HepG2 (cell line): ENCODE measurements at regions not wholly inside any gene's neighbourhood (a gene's known extent, or its start where the extent isn't known, plus 50 kb on each side); places are given as distances from the start of the nearest gene placed in this dataset.

Experiments
- AHR ChIP-seq: IDR thresholded peaks from 2 replicates; pipeline ENCODE4 v1.6.1; 2018; ENCODE audit warnings: missing genetic modification reagents, missing compliant biosample characterization
- ASH2L ChIP-seq: fragments of 300-600, 200-600 bp; sonication (generic); IDR thresholded peaks from 2 replicates; pipeline ENCODE4 v1.7.0; 2017; ENCODE audit warnings: low read depth, mild to moderate bottlenecking, moderate library complexity, mixed read lengths, low read length; ENCODE audit not compliant: insufficient read length
- BRCA1 ChIP-seq: sonication (generic); formaldehyde crosslinking; IDR thresholded peaks from 2 replicates; pipeline ENCODE4 v1.4.0; 2020; ENCODE audit warnings: missing genetic modification reagents
- CBX2 ChIP-seq, 2 experiments: fragments of 200-600 bp in 1 of 2; sonication (generic); formaldehyde crosslinking in 1 of 2; IDR thresholded peaks; 2 replicates each; pipeline versions ENCODE4 v1.7.0 to v1.8.1; 2018 to 2022; ENCODE audit warnings: low read depth in 2 of 2, low read length in 1 of 2, mild to moderate bottlenecking in 1 of 2, missing genetic modification reagents in 1 of 2
- CC2D1A ChIP-seq: sonication (generic); formaldehyde crosslinking; IDR thresholded peaks from 2 replicates; pipeline ENCODE4 v1.8.1; 2023; ENCODE audit warnings: mild to moderate bottlenecking, missing genetic modification reagents
- CTCF ChIP-seq: sonication (generic); formaldehyde crosslinking; IDR thresholded peaks from 2 replicates; pipeline ENCODE4 v1.5.0; 2020; ENCODE audit warnings: mild to moderate bottlenecking, missing genetic modification reagents, moderate library complexity
- KDM6A ChIP-seq: IDR thresholded peaks from 2 replicates; pipeline ENCODE4 v1.6.1; 2016; ENCODE audit warnings: low read depth
- NR3C1 ChIP-seq: sonication (generic); formaldehyde crosslinking; IDR thresholded peaks from 2 replicates; pipeline ENCODE4 v1.4.0; 2020; ENCODE audit warnings: missing genetic modification reagents
- PCBP1 ChIP-seq: fragments of 200-400 bp; formaldehyde crosslinking; IDR thresholded peaks from 2 replicates; pipeline ENCODE4 v1.6.1; 2017; ENCODE audit warnings: mild to moderate bottlenecking, low read depth, low read length, borderline replicate concordance
- PHF5A ChIP-seq: IDR thresholded peaks from one replicate; pipeline ENCODE4 v1.6.1; 2018; ENCODE audit warnings: low read depth, missing genetic modification reagents; ENCODE audit not compliant: unreplicated experiment
- POLR2AphosphoS2 ChIP-seq: IDR thresholded peaks from 2 replicates; pipeline ENCODE4 v1.6.1; 2011; ENCODE audit warnings: low read depth, low read length, improper control_type of control experiment
- PPARG ChIP-seq: conservative IDR thresholded peaks from 2 replicates; pipeline ENCODE4 v1.6.1; 2016; ENCODE audit warnings: missing biosample characterization, missing genetic modification reagents
- RAD51 ChIP-seq: fragments of 450-650 bp; IDR thresholded peaks from 2 replicates; pipeline ENCODE4 v1.6.1; 2016; ENCODE audit warnings: borderline replicate concordance
- RFXAP ChIP-seq: sonication (generic); formaldehyde crosslinking; IDR thresholded peaks from 2 replicates; pipeline ENCODE4 v1.4.0; 2020; ENCODE audit warnings: missing genetic modification reagents, borderline replicate concordance
- SMAD9 ChIP-seq: sonication (generic); formaldehyde crosslinking; IDR thresholded peaks from 2 replicates; pipeline ENCODE4 v1.5.1; 2020; ENCODE audit warnings: mild to moderate bottlenecking, missing genetic modification reagents
- SRSF1 ChIP-seq: fragments of 200-400 bp; formaldehyde crosslinking; optimal IDR thresholded peaks from 2 replicates; pipeline ENCODE3; 2017; ENCODE audit warnings: mild to moderate bottlenecking, low read depth, low read length, moderate library complexity
- SSRP1 ChIP-seq: IDR thresholded peaks from 2 replicates; pipeline ENCODE4 v1.6.1; 2016; ENCODE audit warnings: control low read depth
- STAT5B ChIP-seq: sonication (generic); formaldehyde crosslinking; IDR thresholded peaks from 2 replicates; pipeline ENCODE4 v1.4.0; 2020; ENCODE audit warnings: missing genetic modification reagents
- TP53 ChIP-seq: sonication (generic); formaldehyde crosslinking; conservative IDR thresholded peaks from 2 replicates; pipeline ENCODE4 v1.4.0; 2020; ENCODE audit warnings: missing genetic modification reagents
- WIZ ChIP-seq: sonication (generic); formaldehyde crosslinking; IDR thresholded peaks from 2 replicates; pipeline ENCODE4 v1.5.1; 2020; ENCODE audit warnings: mild to moderate bottlenecking, missing genetic modification reagents
- ZNF343 ChIP-seq: sonication (generic); formaldehyde crosslinking; IDR thresholded peaks from 2 replicates; pipeline ENCODE4 v1.4.0; 2020; ENCODE audit warnings: mild to moderate bottlenecking, missing genetic modification reagents
- ZNF367 ChIP-seq: sonication (generic); formaldehyde crosslinking; IDR thresholded peaks from 2 replicates; pipeline ENCODE4 v1.4.0; 2020; ENCODE audit warnings: missing genetic modification reagents, borderline replicate concordance
- TF ChIP-seq, protein P1 (sequence below): sonication (generic); formaldehyde crosslinking; IDR thresholded peaks from 2 replicates; pipeline ENCODE4 v1.4.0; 2020; ENCODE audit warnings: mild to moderate bottlenecking, missing genetic modification reagents
- TF ChIP-seq, protein P2 (sequence below): sonication (generic); formaldehyde crosslinking; conservative IDR thresholded peaks from 2 replicates; pipeline ENCODE4 v1.4.0; 2020; ENCODE audit warnings: missing genetic modification reagents

DNA sequence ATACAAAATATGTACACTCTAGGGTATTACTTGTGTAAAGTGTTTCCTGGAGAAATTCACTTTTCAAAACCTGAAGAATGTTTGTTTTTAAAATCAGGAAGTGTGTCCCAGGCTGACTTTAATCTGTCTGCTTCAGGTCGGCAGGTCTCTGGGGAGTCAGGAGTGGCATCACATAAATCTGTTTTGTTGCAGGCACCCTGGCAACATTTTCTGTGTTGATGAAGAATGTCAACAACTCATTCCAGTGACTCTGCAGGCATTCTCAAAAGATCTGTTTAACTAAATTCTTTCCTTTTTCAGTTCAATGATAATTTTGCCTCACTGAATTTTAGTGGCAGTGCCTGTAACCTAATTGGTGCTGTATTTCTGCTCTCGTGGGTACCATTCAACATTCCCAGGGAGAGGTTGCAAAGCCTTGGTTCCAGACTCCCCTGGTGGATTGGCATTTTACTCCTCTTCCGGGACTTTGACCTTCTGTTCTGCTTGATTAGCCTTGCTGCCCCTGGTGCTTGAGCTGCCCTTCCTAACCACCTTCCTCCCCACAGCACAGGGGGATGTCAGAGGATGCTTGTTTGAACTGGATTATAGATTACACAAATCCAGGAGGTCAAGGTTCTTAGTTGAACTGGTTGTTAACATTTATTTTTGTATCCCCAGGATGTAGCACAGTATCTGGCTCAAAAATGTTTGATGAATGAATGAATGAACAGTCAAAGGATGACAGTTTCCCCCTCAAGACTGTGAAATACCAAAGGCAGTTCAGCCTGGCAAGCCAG is 55.4 kb upstream of the LPGAT1 start (continued):
- TF ChIP-seq, protein P1, sequence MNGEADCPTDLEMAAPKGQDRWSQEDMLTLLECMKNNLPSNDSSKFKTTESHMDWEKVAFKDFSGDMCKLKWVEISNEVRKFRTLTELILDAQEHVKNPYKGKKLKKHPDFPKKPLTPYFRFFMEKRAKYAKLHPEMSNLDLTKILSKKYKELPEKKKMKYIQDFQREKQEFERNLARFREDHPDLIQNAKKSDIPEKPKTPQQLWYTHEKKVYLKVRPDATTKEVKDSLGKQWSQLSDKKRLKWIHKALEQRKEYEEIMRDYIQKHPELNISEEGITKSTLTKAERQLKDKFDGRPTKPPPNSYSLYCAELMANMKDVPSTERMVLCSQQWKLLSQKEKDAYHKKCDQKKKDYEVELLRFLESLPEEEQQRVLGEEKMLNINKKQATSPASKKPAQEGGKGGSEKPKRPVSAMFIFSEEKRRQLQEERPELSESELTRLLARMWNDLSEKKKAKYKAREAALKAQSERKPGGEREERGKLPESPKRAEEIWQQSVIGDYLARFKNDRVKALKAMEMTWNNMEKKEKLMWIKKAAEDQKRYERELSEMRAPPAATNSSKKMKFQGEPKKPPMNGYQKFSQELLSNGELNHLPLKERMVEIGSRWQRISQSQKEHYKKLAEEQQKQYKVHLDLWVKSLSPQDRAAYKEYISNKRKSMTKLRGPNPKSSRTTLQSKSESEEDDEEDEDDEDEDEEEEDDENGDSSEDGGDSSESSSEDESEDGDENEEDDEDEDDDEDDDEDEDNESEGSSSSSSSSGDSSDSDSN (CRISPR knock-in tag): no peak
- TF ChIP-seq CTCF (CRISPR knock-in tag): peak; percentile 41
- TF ChIP-seq AHR: no peak
- TF ChIP-seq ZNF367 (CRISPR knock-in tag): no peak
- TF ChIP-seq TP53: no peak
- TF ChIP-seq POLR2AphosphoS2: no peak
- TF ChIP-seq SSRP1 (CRISPR knock-in tag): no peak
- TF ChIP-seq STAT5B (CRISPR knock-in tag): no peak
- no peak for TF ChIP-seq PCBP1
- no peak for TF ChIP-seq BRCA1 (CRISPR knock-in tag)
- TF ChIP-seq NR3C1 (CRISPR knock-in tag): no peak
- peak; percentile 75 for TF ChIP-seq PPARG (CRISPR knock-in tag)
- TF ChIP-seq CC2D1A (CRISPR knock-in tag): no peak
- TF ChIP-seq SRSF1: no peak
- no peak for TF ChIP-seq CBX2 (IDR thresholded peaks at IDR 0.05; ENCODE audit: low read depth, low read length)
- TF ChIP-seq CBX2 (CRISPR knock-in tag; IDR thresholded peaks at IDR 0.05; ENCODE audit: low read depth): no peak
- peak; percentile 75 for TF ChIP-seq ASH2L
- TF ChIP-seq, protein P2, sequence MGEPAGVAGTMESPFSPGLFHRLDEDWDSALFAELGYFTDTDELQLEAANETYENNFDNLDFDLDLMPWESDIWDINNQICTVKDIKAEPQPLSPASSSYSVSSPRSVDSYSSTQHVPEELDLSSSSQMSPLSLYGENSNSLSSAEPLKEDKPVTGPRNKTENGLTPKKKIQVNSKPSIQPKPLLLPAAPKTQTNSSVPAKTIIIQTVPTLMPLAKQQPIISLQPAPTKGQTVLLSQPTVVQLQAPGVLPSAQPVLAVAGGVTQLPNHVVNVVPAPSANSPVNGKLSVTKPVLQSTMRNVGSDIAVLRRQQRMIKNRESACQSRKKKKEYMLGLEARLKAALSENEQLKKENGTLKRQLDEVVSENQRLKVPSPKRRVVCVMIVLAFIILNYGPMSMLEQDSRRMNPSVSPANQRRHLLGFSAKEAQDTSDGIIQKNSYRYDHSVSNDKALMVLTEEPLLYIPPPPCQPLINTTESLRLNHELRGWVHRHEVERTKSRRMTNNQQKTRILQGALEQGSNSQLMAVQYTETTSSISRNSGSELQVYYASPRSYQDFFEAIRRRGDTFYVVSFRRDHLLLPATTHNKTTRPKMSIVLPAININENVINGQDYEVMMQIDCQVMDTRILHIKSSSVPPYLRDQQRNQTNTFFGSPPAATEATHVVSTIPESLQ: no peak
- TF ChIP-seq SMAD9 (CRISPR knock-in tag): no peak
- no peak for TF ChIP-seq RFXAP (CRISPR knock-in tag)
- no peak for TF ChIP-seq RAD51
- TF ChIP-seq WIZ: no peak
- TF ChIP-seq ZNF343 (CRISPR knock-in tag): no peak
- TF ChIP-seq KDM6A: peak; percentile 57; the same call in 1 of the 2 replicates
- peak; percentile 59 for TF ChIP-seq PHF5A
